ENCODE measurements at regions not wholly inside any gene's neighbourhood (a gene's known extent, or its start where the extent isn't known, plus 50 kb on each side); places are given as distances from the start of the nearest gene placed in this dataset.

DNA sequence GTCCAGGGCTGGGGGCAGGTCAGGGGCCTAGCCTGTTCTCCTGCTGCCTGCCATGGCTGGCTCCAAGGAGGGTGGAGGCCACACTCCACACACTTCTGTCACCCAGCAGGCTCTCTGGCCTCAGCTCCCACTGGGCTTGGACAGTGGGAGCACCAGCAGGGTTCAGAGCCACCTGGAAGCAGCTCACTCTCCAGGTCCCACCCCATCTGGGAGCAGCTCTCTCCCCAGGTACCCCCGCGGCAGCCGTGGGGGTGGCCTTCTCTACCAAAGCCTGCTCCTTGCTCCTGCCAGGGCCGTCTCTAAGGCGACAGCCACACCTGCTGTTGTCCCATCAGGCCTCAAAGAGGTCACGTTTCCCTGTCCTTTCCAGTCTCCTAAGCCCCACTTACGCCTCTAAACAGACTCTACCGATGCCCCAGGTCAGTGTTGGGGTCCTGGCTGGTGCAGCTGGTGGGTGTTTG is 142.5 kb upstream of the RET start:
- ATAC-seq: no peak
- WGBS: 83% methylated on average over 8 of the region's 8 CpGs
- no peak overlapping the region for H3K27ac ChIP-seq (ENCODE audit: low read length)

DNA sequence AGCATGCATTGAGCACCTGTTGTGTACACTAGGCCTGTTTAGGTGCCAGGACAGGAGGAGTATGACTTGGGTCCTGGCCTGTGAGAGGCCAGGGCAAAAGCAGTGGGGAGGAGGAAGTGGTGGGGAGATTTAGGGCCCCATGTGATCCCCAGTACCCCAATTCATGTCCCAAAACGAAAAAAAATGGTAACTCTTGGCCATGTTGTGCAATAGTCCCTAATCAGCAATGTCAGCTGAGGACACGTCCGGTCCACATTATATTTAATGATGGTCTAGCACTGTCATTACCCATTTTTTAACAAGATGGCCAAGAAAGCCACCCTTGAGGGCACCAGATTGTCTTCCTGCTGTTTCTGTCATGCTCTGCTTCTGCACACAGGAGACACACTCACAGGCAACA is 142.0 kb upstream of the RET start:
- Histone ChIP-seq H3K4me3 (ENCODE audit: low read length) (no peak overlapping the region), H3K27ac (ENCODE audit: low read length) (no peak overlapping the region), H3K9me3 (ENCODE audit: control insufficient read depth, low read length) (no peaks in the 10 kb centered on the region), H3K27me3 (ENCODE audit: control insufficient read depth, insufficient read depth) (no peaks in the 10 kb centered on the region), H3K4me1 (ENCODE audit: control insufficient read depth, insufficient read depth, low read length) (no peaks in the 10 kb centered on the region)
- intact Hi-C loops (cut with DNase I): no loop called here
- DNase-seq (no peak), ATAC-seq (no peak)
- 80% methylated on average over 3 of the region's 3 CpGs for WGBS

More for the DNA sequence above, 142.5 kb upstream of the RET start:
- H3K4me3 ChIP-seq (ENCODE audit: low read length): no peak overlapping the region
- H3K4me1 ChIP-seq (ENCODE audit: control insufficient read depth, insufficient read depth, low read length): no peaks in the 10 kb centered on the region
- H3K9me3 ChIP-seq (ENCODE audit: control insufficient read depth, low read length): no peaks in the 10 kb centered on the region
- intact Hi-C loops (cut with DNase I): no loop called here
- no peak for DNase-seq
- H3K27me3 ChIP-seq (ENCODE audit: control insufficient read depth, insufficient read depth): no peaks in the 10 kb centered on the region

DNA sequence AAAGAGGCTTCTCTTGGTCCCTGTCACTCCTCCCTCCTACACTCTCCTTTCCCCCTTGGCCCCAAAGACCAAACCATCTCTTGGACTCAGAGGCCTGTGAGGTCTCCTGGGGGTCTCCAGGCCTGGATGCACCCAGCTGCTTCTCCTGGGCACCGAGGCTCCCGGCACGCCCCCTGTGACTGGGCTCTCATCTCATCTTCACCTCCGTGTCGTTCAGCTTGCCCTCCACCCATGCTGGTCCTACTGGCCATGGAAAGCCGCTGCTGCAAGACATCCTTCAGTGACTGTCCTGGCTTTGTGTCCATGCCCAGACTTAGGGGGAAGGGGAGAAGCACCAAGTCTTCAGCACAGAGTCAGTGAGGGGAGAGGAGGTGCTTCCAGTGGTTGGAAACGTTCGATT is 141.4 kb upstream of the RET start:
- DNase-seq: peak in 1 of 3 donors; percentile 37
- H3K27ac ChIP-seq (ENCODE audit: low read length): no peak overlapping the region
- intact Hi-C loops (cut with DNase I): no loop called here
- no peaks in the 10 kb centered on the region for H3K27me3 ChIP-seq (ENCODE audit: control insufficient read depth, insufficient read depth)
- no peaks in the 10 kb centered on the region for H3K9me3 ChIP-seq (ENCODE audit: control insufficient read depth, low read length)
- no peak overlapping the region for H3K4me3 ChIP-seq (ENCODE audit: low read length)
- WGBS: 82% methylated on average over 8 of the region's 8 CpGs
- ATAC-seq: no peak
- H3K4me1 ChIP-seq (ENCODE audit: control insufficient read depth, insufficient read depth, low read length): no peaks in the 10 kb centered on the region

DNA sequence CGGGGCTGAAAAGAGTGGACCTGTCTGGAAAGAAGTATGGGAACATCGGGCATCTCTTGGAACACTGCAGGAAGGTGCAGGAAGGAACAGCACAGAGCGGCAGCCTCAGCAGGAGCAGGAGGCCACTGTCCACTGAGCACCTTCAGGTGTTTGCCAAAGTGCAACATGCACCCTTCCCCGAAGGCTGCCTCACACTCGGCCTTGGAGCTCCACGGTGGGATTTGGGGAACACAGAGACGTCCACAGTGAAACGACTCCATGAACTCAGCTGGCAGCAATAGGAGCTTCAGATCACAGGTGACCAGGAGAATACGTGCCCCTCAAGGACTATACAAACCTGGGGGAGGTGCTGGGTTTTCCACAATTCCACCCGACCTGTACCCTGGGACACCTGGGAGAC is 140.3 kb upstream of the RET start:
- WGBS: 90% methylated on average over 10 of the region's 10 CpGs
- no peaks in the 10 kb centered on the region for H3K27me3 ChIP-seq (ENCODE audit: control insufficient read depth, insufficient read depth)
- DNase-seq: no peak
- H3K9me3 ChIP-seq (ENCODE audit: control insufficient read depth, low read length): no peaks in the 10 kb centered on the region
- ATAC-seq: no peak
- intact Hi-C loops (cut with DNase I): no loop called here
- no peak overlapping the region for H3K27ac ChIP-seq (ENCODE audit: low read length)
- no peak overlapping the region for H3K4me3 ChIP-seq (ENCODE audit: low read length)
- H3K4me1 ChIP-seq (ENCODE audit: control insufficient read depth, insufficient read depth, low read length): no peaks in the 10 kb centered on the region

DNA sequence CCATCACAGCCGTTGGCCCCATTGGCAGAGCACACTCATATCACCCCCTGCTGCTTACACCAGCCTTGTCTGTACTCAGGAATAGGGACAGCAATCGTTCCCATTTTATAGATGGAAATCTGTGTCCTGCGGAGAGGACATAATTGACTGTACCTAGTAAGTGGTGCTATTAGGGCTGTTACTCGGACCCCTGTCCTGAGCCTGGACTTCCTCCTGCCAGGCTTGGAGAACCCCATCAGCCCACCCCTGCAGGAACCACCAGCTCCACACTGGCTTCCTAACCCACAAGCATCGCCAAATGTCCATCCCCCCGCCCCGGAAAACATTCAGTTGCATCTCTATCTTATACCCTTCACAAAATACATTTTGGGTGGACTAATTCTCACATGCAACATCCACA is 139.8 kb upstream of the RET start:
- Histone ChIP-seq H3K27ac (ENCODE audit: low read length) (no peak overlapping the region), H3K4me1 (ENCODE audit: control insufficient read depth, insufficient read depth, low read length) (no peaks in the 10 kb centered on the region), H3K4me3 (ENCODE audit: low read length) (no peak overlapping the region), H3K27me3 (ENCODE audit: control insufficient read depth, insufficient read depth) (no peaks in the 10 kb centered on the region), H3K9me3 (ENCODE audit: control insufficient read depth, low read length) (no peaks in the 10 kb centered on the region)
- WGBS: 90% methylated on average over 7 of the region's 7 CpGs
- ATAC-seq: no peak
- intact Hi-C loops (cut with DNase I): no loop called here
- no peak for DNase-seq

DNA sequence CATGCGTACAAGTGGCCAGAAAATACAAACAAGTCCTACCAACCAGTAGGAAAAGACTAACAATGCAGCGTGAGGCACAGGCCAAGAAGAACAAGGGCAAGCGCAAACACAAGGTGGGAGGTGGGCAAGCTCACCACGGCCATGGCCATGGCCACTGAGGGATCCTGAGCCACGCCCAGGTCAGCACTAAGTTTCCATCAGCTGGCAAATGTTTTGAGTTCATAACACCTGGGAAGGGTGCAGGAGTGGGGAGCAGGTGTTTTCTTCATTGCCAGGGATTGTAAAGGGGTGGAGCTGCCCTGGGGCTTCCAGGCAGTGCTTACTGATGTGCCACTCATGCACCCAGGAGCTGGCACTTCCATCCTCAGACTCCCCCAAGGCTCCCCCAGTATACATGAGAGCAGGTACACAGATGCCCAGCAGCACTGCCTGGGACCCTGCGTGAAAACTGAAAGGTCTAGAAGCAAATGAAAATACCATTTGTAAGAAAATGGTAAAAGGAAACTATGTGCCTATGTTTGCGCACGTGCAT is 139.2 kb upstream of the RET start:
- no peaks in the 10 kb centered on the region for H3K27me3 ChIP-seq (ENCODE audit: control insufficient read depth, insufficient read depth)
- intact Hi-C loops (cut with DNase I): no loop called here
- no peaks in the 10 kb centered on the region for H3K9me3 ChIP-seq (ENCODE audit: control insufficient read depth, low read length)
- no peak for ATAC-seq
- H3K4me1 ChIP-seq (ENCODE audit: control insufficient read depth, insufficient read depth, low read length): no peaks in the 10 kb centered on the region
- DNase-seq: no peak
- WGBS: 86% methylated on average over 8 of the region's 8 CpGs
- H3K27ac ChIP-seq (ENCODE audit: low read length): no peak overlapping the region
- H3K4me3 ChIP-seq (ENCODE audit: low read length): no peak overlapping the region

DNA sequence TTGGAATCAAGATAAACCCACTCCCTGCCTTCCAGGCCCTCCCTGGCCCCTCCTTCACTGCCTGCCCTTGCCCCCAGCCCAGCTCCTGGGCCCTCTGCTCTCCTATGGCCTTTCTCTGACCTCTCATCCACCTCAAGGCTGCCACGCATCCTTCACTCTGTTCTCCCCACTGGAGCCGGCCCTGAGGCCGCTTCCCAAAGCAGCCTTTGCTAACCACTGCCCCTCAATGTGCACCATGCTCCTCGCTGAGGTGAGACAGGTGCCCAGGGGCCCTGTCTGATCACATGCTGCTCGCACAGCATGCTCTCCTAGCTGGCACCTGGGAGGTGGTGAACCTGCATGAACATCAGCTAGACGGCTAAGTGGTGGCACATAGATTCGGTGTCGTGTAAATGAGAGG is 138.5 kb upstream of the RET start:
- intact Hi-C loops (cut with DNase I): no loop called here
- Histone ChIP-seq H3K4me1 (ENCODE audit: control insufficient read depth, insufficient read depth, low read length) (no peaks in the 10 kb centered on the region), H3K27ac (ENCODE audit: low read length) (no peak overlapping the region), H3K27me3 (ENCODE audit: control insufficient read depth, insufficient read depth) (no peaks in the 10 kb centered on the region), H3K9me3 (ENCODE audit: control insufficient read depth, low read length) (no peaks in the 10 kb centered on the region), H3K4me3 (ENCODE audit: low read length) (no peak overlapping the region)
- WGBS: 85% methylated on average over 8 of the region's 8 CpGs
- DNase-seq (no peak), ATAC-seq (no peak)

DNA sequence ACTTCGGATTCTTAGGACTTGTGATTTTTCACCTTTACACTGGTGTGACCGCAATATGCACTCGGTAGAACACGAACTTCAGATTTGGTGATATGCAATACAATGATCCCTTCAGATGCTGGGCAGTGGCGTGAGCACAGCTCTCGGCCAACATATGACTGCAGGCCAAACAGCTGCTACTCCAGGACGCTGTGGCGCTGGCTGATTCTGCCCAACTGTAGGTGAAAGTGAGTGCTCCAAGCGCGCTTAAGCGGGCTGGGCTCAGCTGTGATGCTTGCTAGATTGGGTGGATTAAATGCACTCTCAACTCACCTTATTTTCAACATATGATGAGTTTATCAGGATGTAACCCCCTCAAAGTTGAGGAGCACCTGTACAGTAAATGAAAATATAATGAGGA is 137.6 kb upstream of the RET start:
- no peaks in the 10 kb centered on the region for H3K9me3 ChIP-seq (ENCODE audit: control insufficient read depth, low read length)
- H3K27ac ChIP-seq (ENCODE audit: low read length): no peak overlapping the region
- ATAC-seq: no peak
- intact Hi-C loops (cut with DNase I): no loop called here
- H3K4me3 ChIP-seq (ENCODE audit: low read length): no peak overlapping the region
- 90% methylated on average over 11 of the region's 11 CpGs for WGBS
- H3K4me1 ChIP-seq (ENCODE audit: control insufficient read depth, insufficient read depth, low read length): no peaks in the 10 kb centered on the region
- no peak for DNase-seq
- no peaks in the 10 kb centered on the region for H3K27me3 ChIP-seq (ENCODE audit: control insufficient read depth, insufficient read depth)

DNA sequence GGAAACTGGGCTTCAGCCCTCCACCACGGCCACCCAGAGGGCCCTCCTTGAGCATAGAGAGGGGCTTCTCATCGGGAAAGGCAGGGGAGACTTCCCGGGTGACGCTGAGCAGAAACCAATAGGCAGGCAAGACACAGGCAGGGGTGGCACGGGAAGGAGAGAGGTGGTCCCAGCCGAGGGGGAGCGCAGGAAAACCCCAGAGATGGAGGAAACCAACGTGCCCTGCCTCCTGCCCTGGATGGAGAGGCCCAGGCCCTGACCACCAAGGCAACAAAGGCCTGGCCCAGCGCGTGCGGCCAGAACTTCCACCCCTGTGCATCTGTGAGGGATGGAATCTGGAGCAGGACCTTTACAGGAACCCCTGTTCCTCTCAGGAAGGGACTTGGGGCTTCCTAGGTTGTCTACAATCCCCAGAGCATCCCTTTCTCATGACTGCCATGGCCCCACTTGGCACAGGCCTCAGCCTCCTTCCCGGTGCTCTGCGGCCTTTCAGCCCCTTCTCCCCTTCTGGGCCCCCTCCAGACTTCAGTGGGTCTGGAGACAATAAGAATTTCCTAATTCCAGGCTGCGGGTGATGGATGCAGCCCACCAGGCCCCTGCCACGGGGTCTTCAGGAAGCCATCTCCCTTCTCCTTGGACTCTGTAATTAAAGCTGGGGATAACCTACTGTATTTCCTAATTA is 137.0 kb upstream of the RET start:
- WGBS: 80% methylated on average over 15 of the region's 15 CpGs
- Histone ChIP-seq H3K9me3 (ENCODE audit: control insufficient read depth, low read length) (no peaks in the 10 kb centered on the region), H3K27me3 (ENCODE audit: control insufficient read depth, insufficient read depth) (no peaks in the 10 kb centered on the region), H3K4me3 (ENCODE audit: low read length) (no peak overlapping the region), H3K4me1 (ENCODE audit: control insufficient read depth, insufficient read depth, low read length) (no peaks in the 10 kb centered on the region), H3K27ac (ENCODE audit: low read length) (no peak overlapping the region)
- intact Hi-C loops (cut with DNase I): no loop called here
- no peak for ATAC-seq
- DNase-seq: no peak

DNA sequence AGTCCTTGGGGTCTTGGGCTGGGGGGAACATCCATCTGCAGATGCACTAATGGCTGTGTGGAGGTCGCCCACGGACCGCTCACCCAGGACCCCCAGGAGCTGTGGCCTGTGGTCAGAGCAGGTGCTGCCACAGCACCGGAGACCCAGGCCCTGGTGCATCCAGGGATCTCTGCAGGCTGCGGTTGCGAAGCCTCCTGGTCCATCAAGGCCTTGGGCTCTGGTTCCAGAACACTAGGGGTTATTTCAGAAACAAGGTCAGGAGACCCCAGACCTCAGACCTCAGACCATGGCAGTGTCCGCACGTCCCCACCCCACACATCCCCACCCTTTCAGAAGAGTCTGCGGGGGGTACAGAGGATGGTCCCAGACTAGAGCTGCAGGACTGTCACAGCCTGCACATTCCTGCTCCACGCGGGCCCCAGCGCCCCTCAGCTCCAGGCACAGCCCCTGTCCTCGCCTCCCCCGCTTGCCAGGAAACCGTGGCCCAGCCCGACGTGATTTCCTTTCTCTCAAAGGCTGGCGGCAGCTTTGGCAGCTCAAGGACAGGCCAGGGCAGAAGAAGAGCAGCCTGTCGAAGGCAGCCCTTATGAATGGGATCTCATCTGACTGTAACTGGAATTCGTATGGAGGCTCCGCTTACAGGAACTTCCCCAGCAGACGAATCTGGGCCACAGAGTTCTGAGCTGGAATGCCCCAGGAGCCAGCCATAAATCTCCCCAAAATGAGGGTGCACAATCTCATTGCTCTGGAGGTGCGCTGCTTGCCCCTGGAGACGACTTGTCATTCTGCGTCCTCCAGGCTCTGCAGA is 136.2 kb upstream of the RET start:
- no peak for DNase-seq

DNA sequence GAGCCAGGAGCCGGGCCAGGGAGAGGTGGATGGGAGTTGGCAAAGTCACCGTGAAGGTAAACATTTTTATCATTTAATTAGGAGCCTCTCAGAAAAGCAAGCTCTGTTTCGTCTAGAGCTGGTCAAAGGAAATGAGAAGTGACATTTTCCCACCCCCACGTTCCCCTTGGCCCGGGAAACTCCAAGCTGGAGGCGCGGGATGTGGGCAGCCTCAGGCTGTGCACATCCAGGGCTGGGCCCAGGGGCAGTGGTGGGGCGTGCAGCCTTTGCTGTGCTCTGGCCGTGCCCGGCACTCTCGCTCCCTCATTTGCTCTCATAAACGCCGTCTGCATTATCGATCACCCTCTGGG is 135.6 kb upstream of the RET start:
- DNase-seq (no peak), ATAC-seq (no peak)
- WGBS: 52% methylated on average over 14 of the region's 14 CpGs
- no peaks in the 10 kb centered on the region for H3K27me3 ChIP-seq (ENCODE audit: control insufficient read depth, insufficient read depth)
- H3K4me1 ChIP-seq (ENCODE audit: control insufficient read depth, insufficient read depth, low read length): no peaks in the 10 kb centered on the region
- H3K9me3 ChIP-seq (ENCODE audit: control insufficient read depth, low read length): no peaks in the 10 kb centered on the region
- H3K4me3 ChIP-seq (ENCODE audit: low read length): no peak overlapping the region
- H3K27ac ChIP-seq (ENCODE audit: low read length): no peak overlapping the region
- intact Hi-C loops (cut with DNase I): no loop called here

More for the DNA sequence above, 136.2 kb upstream of the RET start:
- ATAC-seq: no peak
- no peak overlapping the region for H3K4me3 ChIP-seq (ENCODE audit: low read length)
- H3K9me3 ChIP-seq (ENCODE audit: control insufficient read depth, low read length): no peaks in the 10 kb centered on the region
- WGBS: 63% methylated on average over 25 of the region's 25 CpGs
- no peak overlapping the region for H3K27ac ChIP-seq (ENCODE audit: low read length)
- H3K27me3 ChIP-seq (ENCODE audit: control insufficient read depth, insufficient read depth): no peaks in the 10 kb centered on the region
- H3K4me1 ChIP-seq (ENCODE audit: control insufficient read depth, insufficient read depth, low read length): no peaks in the 10 kb centered on the region
- intact Hi-C loops (cut with DNase I): no loop called here

All from right cardiac atrium (tissue), 5 donors.